NCI-H1105 treated with DMSO at 0.1 percent for 48 hours (cell line): ENCODE measurements at regions not wholly inside any gene's neighbourhood (a gene's known extent, or its start where the extent isn't known, plus 50 kb on each side); places are given as distances from the start of the nearest gene placed in this dataset.
"Not testable (repeated sequence)": the region's sequence is repeated elsewhere in the genome, so short reads cannot be mapped to it uniquely, and the experiment has no call there.

Experiments
- DNase-seq: peaks from one replicate; lab custom pipeline; 2025; lab: John Stamatoyannopoulos, UW

GRCh38 chr10:44099511-44099910 is 285.4 kb downstream of the CXCL12 start:
- DNase-seq = no peak

GRCh38 chr10:44096217-44096616 is 288.7 kb downstream of the CXCL12 start:
- DNase-seq = not testable (repeated sequence)

- no peak for DNase-seq
These were observed 295.2 kb downstream of the CXCL12 start for GRCh38 chr10:44089671-44090070.

GRCh38 chr10:44087403-44087802 is 297.5 kb downstream of the CXCL12 start:
- no peak for DNase-seq

- no peak for DNase-seq
These were observed 301.0 kb downstream of the CXCL12 start for GRCh38 chr10:44083719-44084400.

GRCh38 chr10:44071479-44071878 is 313.4 kb downstream of the CXCL12 start:
- no peak for DNase-seq

- no peak for DNase-seq
These were observed 314.6 kb downstream of the CXCL12 start for GRCh38 chr10:44070282-44070681.

- no peak for DNase-seq
These were observed 315.3 kb downstream of the CXCL12 start for GRCh38 chr10:44069573-44069972.

- DNase-seq = no peak
These were observed 316.0 kb downstream of the CXCL12 start for GRCh38 chr10:44068716-44069482.

GRCh38 chr10:44067432-44067831 is 317.5 kb downstream of the CXCL12 start:
- DNase-seq = no peak

- no peak for DNase-seq
These were observed 318.2 kb downstream of the CXCL12 start for GRCh38 chr10:44066527-44067255.

- DNase-seq = no peak
These were observed 318.9 kb downstream of the CXCL12 start for GRCh38 chr10:44065788-44066526.

GRCh38 chr10:44064987-44065787 is 319.7 kb downstream of the CXCL12 start:
- DNase-seq = no peak

GRCh38 chr10:44064317-44064716 is 320.6 kb downstream of the CXCL12 start:
- no peak for DNase-seq

GRCh38 chr10:44063686-44064085 is 321.2 kb downstream of the CXCL12 start:
- DNase-seq = no peak

GRCh38 chr10:44060719-44061118 is 324.2 kb downstream of the CXCL12 start:
- no peak for DNase-seq

GRCh38 chr10:44060221-44060620 is 324.7 kb downstream of the CXCL12 start:
- DNase-seq = no peak

GRCh38 chr10:44058259-44058658 is 326.6 kb downstream of the CXCL12 start:
- no peak for DNase-seq

- DNase-seq = no peak
These were observed 327.7 kb downstream of the CXCL12 start for GRCh38 chr10:44056967-44057805.

- no peak for DNase-seq
These were observed 328.7 kb downstream of the CXCL12 start for GRCh38 chr10:44056206-44056605.
